GM12892 (cell line): ENCODE measurements at regions not wholly inside any gene's neighbourhood (a gene's known extent, or its start where the extent isn't known, plus 50 kb on each side); places are given as distances from the start of the nearest gene placed in this dataset.
"Not testable (repeated sequence)": the region's sequence is repeated elsewhere in the genome, so short reads cannot be mapped to it uniquely, and the experiment has no call there.

Experiments used
- DNase-seq: peaks from one replicate; pipeline ENCODE4 v3.0.0; 2011; ENCODE audit not compliant: insufficient read length
- FAIRE-seq: peaks from 2 replicates; lab custom pipeline; 2011; peaks lifted over from hg19 to GRCh38; lab: Jason Lieb, UNC
- POLR2A ChIP-seq: IDR thresholded peaks from 2 replicates; pipeline ENCODE4 v1.6.1; 2011; ENCODE audit warnings: low read depth, low read length, control low read depth
- POLR2AphosphoS5 ChIP-seq: IDR thresholded peaks from 2 replicates; pipeline ENCODE4 v1.6.1; 2011; ENCODE audit warnings: low read depth, low read length, control low read depth
- TAF1 ChIP-seq: IDR thresholded peaks from 2 replicates; pipeline ENCODE4 v1.6.1; 2011; ENCODE audit warnings: low read depth, mild to moderate bottlenecking, control low read depth, low read length, borderline replicate concordance

DNA sequence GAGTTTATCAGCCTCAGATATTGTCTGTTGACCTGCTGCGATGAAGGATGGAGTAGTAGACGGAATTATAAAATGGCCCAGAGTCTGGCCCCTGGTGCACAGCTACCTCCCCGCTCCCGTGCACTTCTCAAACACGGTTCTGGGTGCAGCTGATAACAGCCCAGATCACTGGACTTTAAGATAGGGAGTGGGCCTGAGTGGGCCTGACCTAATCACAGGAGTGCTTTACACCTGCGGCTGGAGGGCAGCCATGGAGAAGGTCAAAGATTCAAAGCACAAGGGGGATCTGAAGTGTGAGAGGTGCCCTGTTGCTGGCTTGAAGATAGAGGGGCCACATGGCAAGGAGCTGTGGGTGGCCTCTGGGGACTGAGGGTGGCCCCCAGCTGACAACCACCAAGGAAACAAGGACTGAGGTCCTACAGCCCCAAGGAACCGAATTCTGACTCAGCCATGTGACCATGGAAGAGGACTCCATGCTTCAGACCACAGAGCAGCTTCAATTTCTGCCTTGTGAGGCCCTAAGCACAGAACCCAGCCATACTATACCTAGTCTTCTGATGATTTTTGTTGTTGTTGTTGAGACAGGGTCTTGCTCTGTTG, 113.4 kb downstream of the ZNF664 start:
- no peak for DNase-seq
- TF ChIP-seq TAF1, result no peak
- TF ChIP-seq POLR2A, result no peak
- no peak for TF ChIP-seq POLR2AphosphoS5
- no peak for FAIRE-seq

DNA sequence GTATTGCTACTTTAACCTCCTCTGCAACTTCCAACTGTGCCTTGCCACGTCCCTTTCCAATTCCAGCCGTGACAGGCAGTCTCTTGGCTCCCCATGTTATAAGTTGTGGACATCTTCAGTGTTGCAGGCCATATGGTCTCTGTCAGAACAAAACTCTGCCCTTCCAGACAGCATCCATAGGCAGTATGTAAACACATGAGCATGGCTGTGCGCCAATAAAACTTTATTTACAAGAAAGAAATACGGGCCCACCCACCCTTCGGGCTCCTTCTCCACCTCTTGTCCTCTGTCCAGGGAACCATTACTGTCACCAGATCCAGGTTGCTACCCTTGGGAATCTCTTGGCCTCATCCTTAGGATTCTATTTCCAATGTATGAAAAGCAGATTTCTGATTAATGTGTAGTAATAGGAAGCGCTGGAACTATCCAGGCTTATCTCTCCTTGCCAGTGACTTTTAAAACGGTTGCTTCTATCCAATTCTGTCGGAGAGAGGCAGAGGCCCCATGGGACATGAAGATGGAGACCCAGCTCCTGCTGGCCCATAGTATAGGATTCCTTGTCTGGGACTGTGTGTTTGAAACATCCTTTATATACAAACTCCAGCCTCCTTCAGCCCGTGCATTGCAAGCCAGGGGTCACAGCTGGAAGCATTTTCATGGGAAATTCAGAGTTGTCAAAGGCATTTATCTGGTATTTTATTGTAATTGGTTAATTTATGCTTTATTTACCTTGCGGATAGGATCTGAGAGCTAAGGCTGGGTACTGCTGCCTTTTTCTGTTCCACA, 114.4 kb downstream of the ZNF664 start:
- TF ChIP-seq TAF1 (no peak), POLR2AphosphoS5 (no peak), POLR2A (no peak)
- no peak for DNase-seq

DNA sequence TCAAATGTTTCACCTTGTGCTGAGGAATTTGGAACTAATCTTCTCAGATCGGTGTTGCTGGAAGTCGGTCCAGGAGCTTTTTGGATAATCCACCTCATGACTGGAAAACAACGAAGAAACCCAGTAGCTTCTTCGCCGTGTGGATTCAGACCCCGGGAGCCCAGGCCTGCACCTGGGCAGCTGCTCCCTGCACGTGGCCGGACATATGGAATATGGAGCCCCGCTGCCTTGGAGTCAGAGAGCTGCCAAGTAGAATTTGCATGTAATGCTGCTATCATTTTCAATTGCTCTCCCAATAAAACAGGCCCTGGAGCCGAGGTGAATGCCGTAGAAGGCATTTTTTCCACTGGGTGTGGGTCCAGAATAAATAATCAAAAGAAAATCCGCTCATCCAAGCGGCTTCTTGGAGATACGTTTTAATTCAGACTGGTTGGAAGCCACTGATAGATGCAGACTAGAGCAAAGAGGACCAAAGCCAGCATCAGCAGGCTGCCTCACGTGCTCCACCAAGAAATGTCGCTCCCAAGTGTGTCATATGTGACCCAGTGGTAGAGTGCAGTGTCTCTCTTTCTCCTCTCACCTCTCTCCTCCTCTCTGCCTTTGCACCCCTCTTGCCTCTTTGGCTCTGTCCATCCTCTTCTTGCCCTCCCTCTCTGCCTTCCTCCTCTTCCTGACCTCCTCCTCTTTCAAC, 115.3 kb downstream of the ZNF664 start:
- DNase-seq, result no peak
- TF ChIP-seq POLR2A (no peak), POLR2AphosphoS5 (no peak), TAF1 (no peak)
- no peak for FAIRE-seq

More for the DNA sequence above, 114.4 kb downstream of the ZNF664 start:
- no peak for FAIRE-seq

- FAIRE-seq, DNase-seq: not testable (repeated sequence)
These were observed 116.3 kb downstream of the ZNF664 start for GRCh38 chr12:124089181-124089914.

DNA sequence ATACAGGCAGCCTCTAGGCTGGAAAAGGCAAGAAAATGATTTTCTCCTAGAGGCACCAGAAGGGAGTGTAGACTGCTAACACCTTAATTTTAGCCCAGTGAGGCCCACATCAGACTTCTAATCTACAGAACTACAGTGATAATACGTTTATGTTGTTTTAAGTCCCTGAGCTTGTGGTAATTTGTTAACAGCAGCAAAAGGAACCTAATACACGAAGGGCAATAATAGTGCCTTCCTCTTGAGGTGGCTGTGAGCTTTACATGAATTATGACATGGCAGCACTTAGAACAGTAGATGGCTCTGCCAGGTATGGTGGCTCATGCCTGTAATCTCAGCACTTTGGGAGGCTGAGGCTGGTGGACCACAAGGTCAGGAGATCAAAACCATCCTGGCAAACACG, 118.8 kb downstream of the ZNF664 start:
- TF ChIP-seq POLR2A (no peak), TAF1 (no peak), POLR2AphosphoS5 (no peak)

DNA sequence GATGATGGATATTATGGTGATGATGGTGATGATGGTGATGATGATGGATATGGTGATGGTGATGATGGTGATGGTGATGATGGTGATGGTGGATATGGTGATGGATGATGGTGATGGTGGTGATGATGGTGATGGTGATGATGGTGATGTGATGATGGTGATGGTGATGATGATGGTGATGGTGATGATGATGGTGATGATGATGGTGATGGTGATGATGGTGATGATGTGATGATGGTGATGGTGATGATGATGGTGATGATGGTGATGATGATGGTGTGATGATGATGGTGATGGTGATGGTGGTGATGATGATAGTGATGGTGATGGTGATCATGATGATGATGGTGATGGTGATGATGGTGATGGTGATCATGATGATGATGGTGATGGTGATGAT, 119.5 kb downstream of the ZNF664 start:
- FAIRE-seq, result peak; percentile 78
- DNase-seq, result not testable (repeated sequence)

More for the DNA sequence above, 118.8 kb downstream of the ZNF664 start:
- FAIRE-seq (no peak), DNase-seq (no peak)

DNA sequence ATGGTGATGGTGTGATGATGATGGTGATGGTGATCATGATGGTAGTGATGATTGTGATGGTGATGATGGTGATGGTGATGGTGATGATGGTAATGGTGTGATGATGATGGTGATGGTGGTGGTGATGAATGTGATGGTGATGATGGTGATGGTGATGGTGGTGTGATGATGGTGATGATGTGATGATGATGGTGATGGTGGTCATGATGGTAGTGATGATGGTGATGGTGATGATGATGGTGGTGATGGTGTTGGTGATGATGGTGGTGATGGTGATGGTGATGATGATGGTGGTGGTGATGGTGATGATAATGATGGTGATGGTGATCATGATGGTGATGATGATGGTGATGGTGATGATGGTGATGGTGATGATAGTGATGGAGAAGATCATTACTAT, 120.3 kb downstream of the ZNF664 start:
- FAIRE-seq (peak; percentile 74), DNase-seq (no peak)
- no peak for TF ChIP-seq POLR2A
- no peak for TF ChIP-seq TAF1
- no peak for TF ChIP-seq POLR2AphosphoS5

- TF ChIP-seq TAF1, result no peak
- TF ChIP-seq POLR2AphosphoS5, result no peak
- no peak for TF ChIP-seq POLR2A
- no peak for DNase-seq
- no peak for FAIRE-seq
These were observed 121.2 kb downstream of the ZNF664 start for GRCh38 chr12:124094188-124094587.

GRCh38 chr12:124094733-124095132, 121.7 kb downstream of the ZNF664 start:
- no peak for DNase-seq
- FAIRE-seq, result no peak
- no peak for TF ChIP-seq TAF1
- no peak for TF ChIP-seq POLR2AphosphoS5
- no peak for TF ChIP-seq POLR2A

DNA sequence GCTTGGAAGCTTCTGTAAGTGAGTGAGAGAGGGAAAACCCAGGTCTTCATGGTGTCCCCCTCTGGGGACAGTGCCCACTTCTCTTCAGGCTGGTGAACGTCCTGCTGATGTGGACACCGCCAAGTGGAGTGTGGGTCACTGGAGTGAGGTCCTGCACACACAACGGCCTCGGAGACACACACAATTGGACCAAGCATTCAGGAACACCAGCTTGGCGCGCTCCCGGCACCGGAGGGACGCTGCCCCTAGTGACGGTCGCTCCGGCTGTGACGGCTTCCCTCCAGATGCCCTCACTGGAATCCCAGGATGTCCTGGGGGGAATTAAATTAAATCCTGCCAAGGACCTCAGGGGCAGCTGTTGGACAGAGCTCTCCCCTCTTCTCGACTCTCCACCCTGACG, 123.1 kb downstream of the ZNF664 start:
- no peak for TF ChIP-seq POLR2A
- no peak for TF ChIP-seq TAF1
- TF ChIP-seq POLR2AphosphoS5, result no peak
- FAIRE-seq (no peak), DNase-seq (no peak)

DNA sequence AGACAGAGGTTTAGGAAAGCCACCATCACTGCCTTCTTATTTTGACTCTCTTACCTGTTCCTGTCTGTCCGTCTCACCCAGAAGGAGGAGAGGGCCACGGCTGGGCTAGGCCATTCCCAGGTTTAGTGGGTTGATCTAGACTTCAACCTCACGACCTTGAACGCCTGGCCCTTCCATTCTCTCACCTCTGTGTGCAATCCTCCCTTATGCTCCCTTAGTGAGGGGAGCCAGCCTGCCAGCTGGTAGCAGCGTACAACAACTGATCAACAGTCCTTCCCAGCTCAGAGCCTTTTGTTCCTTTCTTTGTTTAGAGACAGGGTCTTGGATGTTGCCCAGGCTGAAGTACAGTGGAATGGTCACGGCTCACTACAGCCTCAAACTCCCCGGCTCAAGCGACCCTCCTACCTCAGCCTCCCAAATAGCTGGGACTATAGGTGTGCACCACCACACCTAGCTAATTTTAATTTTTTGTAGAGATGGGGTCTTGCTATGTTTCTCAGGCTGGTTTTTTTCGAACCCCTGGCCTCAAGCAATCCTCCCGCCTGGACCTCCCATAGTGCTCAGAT, 123.9 kb downstream of the ZNF664 start:
- DNase-seq, result no peak
- no peak for FAIRE-seq
- TF ChIP-seq POLR2AphosphoS5, result no peak
- TF ChIP-seq POLR2A, result no peak
